GM21786 (cell line): ENCODE measurements at regions not wholly inside any gene's neighbourhood (a gene's known extent, or its start where the extent isn't known, plus 50 kb on each side); places are given as distances from the start of the nearest gene placed in this dataset.
"Not testable (repeated sequence)": the region's sequence is repeated elsewhere in the genome, so short reads cannot be mapped to it uniquely, and the experiment has no call there.

Source experiments
- ATAC-seq: cut with Tn5 transposase; IDR thresholded peaks from one replicate; pipeline ENCODE4 v1.9.1; 2021; ENCODE audit not compliant: unreplicated experiment

DNA sequence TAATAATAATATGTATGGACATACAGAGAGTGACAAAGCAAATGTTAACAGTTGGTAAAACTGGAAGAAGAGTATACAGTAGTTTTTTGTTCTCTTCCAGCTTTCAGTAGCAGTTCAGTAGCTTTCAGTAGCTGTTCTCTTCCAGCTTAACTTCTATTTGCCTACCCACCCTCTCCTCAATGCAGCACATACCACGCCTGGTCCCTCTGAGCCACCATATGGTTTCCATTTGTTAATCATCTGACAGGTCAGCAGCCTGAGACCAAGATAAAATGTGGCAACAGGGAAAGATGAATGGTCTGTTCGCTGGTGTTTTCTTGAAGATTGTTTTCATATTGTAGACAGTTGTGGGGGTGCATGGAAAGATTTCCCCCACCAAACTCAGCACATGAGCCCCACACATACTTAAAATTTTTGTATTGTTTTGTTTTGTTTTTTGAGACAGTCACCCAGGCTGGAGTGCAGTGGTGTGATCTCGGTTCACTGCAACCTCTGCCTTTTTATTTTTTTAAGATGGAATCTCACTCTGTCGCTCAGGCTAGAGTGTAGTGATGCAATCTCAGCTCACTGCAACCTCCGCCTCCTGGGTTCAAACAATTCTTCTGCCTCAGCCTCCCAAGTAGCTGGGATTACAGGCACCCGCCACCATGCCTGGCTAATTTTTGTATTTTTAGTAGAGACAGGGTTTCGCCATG is 56.8 kb downstream of the ATP6V0E2 start:
- ATAC-seq, result not testable (repeated sequence)

DNA sequence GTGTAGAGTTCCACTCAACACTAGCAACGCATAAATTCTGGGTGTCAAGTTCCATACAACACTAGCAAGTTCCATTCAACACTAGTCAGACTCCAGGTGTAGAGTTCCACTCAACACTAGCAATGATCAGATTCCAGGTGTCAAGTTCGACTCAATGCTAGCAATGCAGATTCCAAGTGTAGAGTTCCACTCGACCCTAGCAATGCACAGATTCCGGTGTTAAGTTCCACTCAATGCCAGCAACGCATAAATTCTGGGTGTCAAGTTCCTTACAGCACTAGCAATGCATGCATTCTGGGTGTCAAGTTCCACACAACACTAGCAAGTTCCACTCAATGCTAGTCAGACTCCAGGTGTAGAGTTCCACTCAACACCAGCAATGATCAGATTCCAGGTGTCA is 60.0 kb downstream of the ATP6V0E2 start:
- not testable (repeated sequence) for ATAC-seq

DNA sequence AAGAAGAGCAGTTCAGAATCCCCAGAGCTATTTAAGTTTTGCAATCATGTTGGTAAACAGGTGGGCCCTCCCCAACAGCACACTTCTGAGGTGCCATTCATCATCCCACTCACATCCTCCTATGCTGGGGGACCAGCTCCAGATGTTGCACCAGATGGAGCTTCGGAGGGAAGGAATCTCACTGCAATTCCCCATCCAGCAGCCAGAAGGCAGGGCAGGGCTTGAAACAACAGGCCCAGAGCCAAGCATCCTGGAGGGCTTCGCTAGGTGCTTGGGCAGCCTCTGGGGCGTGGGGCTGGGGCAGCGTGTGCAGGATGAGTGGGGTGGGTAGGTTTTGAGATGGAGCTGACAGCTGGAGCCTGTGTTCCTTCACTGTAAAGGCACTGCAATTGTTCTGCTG is 73.6 kb downstream of the ATP6V0E2 start:
- not testable (repeated sequence) for ATAC-seq

DNA sequence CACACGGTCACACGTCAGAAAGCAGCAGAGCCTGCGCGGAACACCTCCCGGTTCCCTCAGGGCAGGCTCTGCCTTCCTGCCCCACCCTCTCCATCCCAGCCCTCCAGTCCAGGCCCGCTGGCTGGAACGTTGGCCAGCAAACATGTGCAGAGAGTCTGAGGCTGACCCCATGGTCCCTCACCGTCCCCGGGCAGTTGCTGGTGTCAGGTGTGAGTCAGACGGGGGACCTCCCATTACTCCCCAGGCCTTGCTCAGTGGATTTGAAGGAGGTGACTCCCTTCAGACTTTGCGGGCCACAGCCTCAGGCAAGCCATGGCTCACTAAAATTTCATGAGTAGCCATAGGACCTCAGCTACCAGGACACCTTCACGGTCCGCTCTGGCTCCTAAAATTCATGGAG is 74.7 kb downstream of the ATP6V0E2 start:
- not testable (repeated sequence) for ATAC-seq

DNA sequence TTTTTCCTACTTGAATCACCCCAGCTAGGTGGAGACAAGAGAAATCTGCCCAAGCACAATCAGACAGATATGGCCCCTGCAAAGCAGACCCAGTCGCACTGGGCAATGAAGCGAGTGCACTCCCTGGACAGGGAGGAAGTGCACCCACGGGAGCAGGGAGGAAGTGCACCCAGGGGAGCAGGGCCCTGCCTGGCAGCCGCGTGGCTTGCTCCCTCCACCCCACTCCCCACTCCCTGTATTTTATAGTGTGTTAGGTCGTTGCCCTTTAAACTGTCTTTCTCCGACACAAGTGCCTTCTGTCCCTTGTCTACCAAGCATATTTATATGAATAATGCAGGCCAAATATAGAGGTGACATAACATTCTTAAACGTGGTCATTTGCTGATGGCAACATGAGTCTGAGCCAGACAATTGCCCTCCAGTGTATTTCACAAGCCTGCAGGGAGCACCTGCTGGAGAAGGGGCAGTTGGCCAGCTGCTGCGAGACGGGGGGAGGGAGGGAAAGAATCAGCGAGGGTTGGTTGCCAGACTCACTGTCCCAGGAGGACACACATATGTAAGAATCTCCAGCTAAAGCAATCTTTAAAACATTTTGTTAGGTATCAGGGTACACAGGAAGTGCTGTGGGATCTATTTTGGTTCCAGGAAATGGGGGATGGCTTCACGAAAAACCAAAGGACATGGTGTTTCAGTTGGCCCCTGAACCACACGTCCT is 76.3 kb downstream of the ATP6V0E2 start:
- not testable (repeated sequence) for ATAC-seq

DNA sequence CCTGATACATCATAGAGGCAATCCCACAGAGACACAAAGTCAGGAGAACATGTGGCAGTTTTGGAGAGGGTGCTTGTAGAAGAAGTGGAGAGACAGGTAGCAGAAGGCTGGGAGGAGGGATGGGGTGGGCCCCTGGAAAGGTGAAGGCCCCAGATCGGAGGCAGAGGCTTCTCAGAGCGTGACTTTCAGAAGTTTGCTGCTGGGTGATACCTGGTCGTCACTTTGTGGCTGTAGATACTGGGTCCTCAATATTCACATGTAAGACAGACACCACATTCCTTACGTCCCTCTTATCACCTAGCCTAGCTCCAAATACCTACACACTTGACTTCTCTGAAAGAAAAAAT is 76.8 kb downstream of the ATP6V0E2 start:
- not testable (repeated sequence) for ATAC-seq

DNA sequence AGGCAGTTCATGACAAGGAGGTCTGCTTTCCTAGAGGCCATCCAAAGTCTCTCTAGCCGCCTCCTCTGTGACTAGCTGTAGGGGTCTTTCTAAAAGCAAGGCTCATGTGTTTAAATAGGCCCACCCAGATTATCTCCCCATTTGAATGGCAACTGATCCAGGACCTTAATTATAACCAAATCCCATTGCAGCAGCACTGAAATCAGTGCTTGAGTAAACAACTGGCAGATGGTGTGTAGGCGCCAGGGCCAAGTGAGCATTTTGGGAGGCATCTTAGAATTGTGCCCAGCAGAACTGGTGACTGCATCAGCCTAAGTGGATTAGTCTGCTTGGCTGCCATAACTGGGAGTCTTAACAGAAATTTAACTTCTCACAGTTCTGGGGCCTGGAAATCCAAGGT is 77.8 kb downstream of the ATP6V0E2 start:
- ATAC-seq, result not testable (repeated sequence)

DNA sequence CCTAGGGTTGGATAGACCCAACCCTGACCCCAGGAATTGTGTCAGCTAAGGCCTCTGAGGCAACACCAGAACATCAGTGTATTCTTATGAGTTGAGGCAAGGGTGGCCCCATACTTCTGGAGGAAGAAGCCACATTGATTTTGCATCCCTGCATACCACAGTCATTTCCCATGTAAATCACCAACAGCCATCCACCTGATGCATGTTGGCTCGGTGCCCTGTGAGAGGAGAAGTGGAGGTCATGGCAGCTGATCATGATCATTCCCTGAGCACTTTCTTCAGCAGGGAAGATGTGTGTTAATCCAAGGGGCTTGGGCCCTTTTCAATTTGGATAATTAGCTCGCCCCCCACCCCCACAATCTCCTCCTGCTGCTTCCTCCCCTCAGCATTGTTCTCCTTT is 85.1 kb downstream of the ATP6V0E2 start:
- not testable (repeated sequence) for ATAC-seq

DNA sequence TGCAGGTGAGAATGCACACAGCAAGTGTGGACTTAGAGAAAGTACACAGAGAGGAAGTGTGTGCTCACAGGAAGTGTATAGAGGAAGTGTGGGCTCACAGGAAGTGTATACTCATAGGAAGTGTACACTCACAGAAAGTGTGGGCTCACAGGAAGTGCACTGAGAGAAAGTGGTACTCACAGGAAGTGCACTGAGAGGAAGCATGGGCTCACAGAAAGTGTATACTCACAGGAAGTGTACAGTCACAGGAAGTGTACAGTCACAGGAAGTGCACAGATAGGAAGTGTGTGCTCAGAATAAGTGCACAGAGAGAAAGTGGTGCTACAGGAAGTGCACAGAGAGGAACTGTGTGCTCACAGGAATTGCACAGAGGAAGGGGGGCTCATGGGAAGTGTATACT is 87.1 kb downstream of the ATP6V0E2 start:
- not testable (repeated sequence) for ATAC-seq

DNA sequence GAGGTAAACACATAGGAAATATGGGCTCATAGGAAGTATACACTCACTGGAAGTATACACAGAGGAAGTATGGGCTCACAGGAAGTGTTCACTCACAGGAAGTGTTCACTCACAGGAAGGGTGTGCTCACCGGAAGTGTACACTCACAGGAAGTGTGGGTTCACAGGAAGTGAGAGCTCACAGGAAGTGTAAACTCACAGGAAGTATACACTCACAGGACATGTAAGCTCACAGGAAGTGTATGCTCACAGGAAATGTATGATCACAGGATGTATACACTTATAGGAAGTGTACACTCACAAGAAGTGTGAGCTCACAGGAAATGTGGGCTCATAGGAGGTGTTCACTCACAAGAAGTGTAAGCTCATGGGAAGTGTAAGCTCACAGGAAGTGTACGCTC is 88.1 kb downstream of the ATP6V0E2 start:
- not testable (repeated sequence) for ATAC-seq

DNA sequence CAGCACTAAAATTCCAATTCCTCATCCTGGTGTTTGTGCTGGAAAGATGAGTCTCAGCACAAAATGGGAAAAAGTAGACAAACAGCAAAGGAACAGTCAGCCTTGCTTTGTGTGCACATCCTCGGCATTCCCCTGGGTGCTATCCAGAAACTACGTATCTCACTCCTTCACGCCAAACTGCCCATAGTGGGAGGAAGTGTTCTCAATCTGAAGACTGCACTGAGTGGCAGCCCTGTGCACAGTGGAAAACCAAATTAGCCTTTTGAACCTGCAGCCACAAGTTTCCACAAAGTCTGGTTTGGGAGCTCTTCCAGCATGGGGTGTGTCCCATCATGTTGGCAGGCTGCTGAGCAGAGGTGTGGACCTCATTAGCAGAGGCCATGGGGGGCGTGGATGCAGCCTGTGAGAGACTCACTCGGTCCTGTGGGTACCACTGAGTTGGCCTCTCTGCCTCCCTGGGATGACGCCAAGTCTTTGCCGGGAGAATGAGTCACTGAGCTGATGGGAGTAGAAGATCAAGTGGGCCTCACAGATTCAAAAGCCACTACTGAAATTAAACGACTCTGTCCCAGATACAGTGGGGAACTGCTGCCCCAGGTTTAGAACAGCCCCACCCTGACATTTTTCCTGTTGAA is 89.0 kb downstream of the ATP6V0E2 start:
- ATAC-seq, result not testable (repeated sequence)

DNA sequence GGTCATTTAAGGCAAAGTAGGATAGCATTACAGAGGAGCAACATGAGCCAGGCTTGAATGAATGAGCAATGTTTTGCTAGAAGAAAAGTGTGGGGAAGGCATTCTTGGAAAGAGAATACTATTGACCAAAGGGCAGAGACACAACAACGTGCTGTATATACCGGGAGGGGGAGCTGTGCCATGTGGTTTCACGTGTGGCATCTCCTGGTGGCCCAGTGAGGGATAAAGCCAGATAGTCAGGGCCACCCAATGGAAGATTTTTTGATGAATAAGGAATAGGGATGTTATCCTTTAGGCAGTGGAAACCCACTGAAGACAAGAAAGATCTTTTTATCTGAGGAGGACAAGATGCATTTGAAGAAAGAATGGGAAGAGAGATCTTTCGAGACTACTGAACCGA is 90.2 kb downstream of the ATP6V0E2 start:
- ATAC-seq, result not testable (repeated sequence)

DNA sequence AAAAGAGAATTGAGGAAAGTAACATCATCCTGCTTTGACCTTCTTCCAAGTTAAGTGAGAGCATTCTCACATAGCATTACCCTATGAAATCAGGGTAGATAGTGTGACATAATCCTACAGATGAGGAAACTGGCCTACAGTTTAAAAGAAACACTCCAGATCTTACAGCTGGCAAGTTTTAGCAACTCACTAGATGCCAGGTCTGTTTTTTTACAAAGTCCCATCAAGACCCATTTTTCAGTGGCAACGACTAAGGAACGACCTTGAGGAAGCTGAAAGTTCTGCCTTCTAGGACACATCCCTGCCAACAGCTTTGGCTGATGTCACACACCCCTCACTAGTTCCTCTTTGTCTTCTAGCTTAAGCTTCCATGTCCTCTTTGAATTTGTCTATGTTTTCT is 92.7 kb downstream of the ATP6V0E2 start:
- ATAC-seq, result not testable (repeated sequence)

DNA sequence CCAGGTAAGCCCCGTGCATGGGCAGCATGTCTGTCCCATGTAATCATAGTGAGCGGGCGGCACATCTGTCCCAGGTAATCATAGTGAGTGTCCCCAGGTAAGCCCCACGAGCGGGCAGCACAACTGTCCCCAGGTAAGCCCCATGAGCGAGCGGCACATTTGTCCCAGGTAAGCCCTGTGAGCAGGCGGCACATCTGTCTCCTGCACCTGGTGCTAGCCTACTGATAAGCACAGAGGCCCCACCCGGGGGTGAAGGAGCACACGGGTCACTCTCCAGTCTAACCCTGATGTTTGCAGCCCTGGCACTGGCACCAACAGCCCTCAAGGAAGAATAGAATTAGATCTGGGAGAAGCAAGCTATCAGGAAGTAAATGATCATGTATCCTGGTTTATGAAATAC is 99.2 kb downstream of the ATP6V0E2 start:
- not testable (repeated sequence) for ATAC-seq

DNA sequence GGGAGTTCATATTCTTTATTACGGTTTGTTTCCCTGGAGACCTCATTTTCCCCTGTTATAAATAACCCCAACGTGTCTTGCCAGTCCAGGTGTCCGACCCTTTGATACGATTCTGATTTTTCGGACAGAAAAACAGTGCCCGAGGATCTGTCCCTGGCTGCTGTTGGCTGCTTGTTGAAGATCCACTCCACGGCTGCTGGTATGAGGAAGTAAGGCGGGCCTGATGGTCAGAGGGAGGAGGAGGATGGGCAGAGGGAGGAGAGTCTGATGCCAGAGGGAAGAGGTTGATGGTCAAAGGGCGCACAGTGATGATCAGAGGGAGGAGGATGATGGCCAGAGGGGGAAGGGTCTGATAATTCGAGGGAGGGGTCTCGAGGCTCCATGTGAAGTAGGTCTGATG is 99.9 kb downstream of the ATP6V0E2 start:
- ATAC-seq, result not testable (repeated sequence)

DNA sequence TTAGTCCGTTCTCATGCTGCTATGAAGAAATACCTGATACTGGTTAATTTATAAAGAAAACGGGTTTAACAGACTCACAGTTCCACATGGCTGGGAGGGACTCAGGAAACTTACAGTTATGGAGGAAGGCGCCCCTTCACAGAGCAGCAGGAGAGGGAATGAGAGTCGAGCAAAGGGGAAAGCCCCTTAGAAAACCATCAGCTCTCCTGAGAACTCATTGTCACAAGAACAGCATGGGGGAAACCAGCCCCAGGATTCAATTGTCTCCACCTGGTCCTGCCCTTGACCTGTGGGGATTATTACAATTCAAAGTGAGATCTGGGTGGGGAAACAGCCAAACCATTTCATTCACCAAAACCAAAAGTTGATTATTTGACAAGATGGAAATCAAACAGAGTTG is 101.8 kb downstream of the ATP6V0E2 start:
- ATAC-seq, result not testable (repeated sequence)

DNA sequence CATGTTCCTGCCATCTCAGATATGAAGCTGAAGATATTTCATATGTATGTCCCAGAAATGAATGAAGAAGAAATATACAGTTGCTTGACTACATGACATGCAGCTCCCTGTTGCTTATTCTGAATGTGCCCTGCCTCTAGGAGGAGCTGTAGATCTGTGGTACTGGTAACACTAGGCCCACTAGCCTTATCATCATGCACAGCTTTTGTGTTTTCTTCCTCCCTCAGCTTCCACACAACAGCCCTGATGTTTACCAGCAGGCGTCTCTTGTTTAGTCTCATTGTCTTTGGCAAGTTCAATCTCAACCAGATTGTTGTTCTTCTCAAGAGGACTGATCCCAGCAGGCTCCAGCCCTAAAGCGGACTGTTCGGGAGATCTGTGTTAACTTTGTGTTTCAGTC is 104.8 kb downstream of the ATP6V0E2 start:
- ATAC-seq, result not testable (repeated sequence)

DNA sequence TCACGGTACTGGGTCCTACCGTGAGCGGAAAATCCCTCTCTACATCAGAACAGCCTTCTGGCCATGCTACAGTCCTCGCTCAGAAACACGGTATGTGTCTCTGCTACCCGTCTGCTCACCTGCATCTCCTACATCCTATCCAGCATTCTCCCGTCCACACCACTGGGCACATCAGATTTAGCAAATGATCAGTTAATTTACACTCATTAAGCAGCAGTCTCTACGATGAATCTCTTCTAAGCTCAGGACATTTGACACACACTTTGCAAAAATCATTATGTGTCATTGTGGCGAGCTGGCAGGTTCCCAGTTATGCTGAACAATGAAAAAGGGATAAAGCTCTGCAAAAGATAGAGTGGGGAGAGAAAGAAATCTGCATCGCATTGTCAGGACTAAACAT is 105.2 kb downstream of the ATP6V0E2 start:
- ATAC-seq, result not testable (repeated sequence)

DNA sequence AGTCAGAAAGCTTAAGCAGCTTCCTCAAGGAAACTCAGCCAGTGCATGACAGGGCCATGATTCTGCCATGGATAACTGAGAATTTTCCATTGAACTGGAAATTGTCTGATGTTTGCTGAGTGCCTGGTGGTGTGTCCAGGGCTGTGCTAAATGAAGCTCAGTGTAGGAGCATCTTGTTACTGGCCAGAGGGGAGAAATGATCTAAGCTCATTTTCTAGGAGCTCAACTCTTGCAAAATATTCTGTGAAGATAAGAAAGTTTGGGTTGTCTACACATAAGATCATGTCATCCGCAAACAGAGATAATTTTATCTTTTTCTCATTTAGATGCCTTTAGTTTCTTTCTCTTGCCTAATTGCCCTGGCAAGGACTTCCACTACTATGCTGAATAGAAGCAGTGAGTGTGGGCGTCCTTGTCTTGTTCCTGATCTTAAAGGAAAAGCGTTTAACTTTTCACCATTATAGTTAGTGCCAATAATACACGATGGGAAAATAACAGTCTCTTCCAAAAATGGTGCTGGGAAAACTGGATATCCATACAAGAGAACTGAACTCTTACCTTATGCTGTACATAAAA is 108.9 kb downstream of the ATP6V0E2 start:
- not testable (repeated sequence) for ATAC-seq

DNA sequence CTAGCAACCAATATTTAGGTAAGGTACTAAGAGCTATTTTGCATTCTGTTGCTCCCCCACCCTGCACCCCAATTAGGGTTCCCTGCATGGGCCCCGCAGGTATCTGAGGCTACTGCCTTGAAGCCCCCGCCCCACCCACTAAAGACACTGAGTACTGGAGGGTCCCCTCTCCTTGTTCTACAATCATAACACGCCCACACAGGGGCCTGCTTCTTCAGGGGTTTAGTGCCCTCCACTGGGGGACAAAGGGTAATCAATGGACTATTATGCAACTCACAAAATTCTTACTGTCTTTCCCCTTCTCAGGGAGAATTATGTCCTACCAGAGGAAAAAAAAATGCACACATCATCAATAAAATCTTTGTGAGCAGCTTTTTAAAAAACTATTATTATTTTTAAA is 113.1 kb downstream of the ATP6V0E2 start:
- ATAC-seq, result not testable (repeated sequence)

DNA sequence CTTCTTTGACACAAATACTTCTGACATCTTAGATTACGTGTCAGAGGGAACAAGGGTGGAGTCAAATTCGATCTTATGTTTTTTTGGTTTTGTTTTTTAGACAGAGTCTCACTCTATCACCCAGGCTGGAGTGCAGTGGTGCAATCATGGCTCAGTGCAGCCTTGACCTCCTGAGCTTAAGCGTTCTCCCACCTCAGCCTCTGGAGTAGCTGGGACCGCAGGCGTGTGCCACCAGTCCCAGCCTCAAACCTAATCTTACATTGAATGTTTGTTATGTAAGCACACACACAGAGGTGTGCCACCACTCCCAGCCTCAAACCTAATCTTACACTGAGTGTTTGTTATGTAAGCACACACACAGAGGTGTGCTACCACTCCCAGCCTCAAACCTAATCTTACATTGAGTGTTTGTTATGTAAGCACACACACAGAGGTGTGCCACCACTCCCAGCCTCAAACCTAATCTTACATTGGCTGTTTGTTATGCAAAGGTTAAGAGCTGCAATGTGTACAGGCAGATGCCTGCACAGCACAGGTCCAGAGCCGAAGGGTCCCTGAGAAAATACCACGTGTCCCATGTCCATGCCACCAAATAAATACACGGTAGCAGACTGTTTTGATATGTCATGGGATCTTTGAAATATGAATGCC is 118.0 kb downstream of the ATP6V0E2 start:
- not testable (repeated sequence) for ATAC-seq
